ENCODE measurements at regions not wholly inside any gene's neighbourhood (a gene's known extent, or its start where the extent isn't known, plus 50 kb on each side); places are given as distances from the start of the nearest gene placed in this dataset.

DNA sequence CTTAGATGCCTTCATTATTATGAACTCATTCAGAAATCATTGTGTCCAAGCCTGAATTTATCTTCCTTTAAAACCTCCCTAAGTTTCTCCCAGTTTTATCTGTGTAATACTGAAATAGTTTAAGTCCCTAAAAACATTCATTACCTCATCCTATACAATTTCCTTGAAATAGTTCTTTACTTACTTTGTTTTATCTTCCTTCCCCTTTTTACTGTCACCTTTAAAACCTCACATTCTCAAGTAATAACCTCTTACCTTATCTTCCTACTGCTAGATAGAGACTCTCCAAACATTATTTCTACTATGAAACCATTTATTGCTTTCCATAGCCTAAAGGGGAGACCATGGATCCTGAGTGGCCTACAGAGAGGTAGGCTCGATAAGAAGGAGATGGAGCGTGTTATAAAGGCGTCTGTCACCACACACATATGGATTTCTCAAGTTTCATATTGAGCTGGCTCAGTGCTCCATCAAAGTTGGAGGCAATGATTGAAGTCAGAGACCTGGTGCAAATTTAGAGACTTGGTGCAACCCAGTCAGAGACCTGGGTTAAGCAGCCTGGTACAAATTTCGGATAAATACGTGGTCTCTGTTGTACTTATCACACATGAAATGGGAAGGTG is 140.4 kb downstream of the NFKBIZ start (continued):
- TF ChIP-seq, protein P1, sequence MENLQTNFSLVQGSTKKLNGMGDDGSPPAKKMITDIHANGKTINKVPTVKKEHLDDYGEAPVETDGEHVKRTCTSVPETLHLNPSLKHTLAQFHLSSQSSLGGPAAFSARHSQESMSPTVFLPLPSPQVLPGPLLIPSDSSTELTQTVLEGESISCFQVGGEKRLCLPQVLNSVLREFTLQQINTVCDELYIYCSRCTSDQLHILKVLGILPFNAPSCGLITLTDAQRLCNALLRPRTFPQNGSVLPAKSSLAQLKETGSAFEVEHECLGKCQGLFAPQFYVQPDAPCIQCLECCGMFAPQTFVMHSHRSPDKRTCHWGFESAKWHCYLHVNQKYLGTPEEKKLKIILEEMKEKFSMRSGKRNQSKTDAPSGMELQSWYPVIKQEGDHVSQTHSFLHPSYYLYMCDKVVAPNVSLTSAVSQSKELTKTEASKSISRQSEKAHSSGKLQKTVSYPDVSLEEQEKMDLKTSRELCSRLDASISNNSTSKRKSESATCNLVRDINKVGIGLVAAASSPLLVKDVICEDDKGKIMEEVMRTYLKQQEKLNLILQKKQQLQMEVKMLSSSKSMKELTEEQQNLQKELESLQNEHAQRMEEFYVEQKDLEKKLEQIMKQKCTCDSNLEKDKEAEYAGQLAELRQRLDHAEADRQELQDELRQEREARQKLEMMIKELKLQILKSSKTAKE (IDR thresholded peaks at IDR 0.05; ENCODE audit: low read depth, poor library complexity, severe bottlenecking) = no peak
- TF ChIP-seq, protein P2, sequence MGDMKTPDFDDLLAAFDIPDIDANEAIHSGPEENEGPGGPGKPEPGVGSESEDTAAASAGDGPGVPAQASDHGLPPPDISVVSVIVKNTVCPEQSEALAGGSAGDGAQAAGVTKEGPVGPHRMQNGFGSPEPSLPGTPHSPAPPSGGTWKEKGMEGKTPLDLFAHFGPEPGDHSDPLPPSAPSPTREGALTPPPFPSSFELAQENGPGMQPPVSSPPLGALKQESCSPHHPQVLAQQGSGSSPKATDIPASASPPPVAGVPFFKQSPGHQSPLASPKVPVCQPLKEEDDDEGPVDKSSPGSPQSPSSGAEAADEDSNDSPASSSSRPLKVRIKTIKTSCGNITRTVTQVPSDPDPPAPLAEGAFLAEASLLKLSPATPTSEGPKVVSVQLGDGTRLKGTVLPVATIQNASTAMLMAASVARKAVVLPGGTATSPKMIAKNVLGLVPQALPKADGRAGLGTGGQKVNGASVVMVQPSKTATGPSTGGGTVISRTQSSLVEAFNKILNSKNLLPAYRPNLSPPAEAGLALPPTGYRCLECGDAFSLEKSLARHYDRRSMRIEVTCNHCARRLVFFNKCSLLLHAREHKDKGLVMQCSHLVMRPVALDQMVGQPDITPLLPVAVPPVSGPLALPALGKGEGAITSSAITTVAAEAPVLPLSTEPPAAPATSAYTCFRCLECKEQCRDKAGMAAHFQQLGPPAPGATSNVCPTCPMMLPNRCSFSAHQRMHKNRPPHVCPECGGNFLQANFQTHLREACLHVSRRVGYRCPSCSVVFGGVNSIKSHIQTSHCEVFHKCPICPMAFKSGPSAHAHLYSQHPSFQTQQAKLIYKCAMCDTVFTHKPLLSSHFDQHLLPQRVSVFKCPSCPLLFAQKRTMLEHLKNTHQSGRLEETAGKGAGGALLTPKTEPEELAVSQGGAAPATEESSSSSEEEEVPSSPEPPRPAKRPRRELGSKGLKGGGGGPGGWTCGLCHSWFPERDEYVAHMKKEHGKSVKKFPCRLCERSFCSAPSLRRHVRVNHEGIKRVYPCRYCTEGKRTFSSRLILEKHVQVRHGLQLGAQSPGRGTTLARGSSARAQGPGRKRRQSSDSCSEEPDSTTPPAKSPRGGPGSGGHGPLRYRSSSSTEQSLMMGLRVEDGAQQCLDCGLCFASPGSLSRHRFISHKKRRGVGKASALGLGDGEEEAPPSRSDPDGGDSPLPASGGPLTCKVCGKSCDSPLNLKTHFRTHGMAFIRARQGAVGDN (IDR thresholded peaks at IDR 0.05) = no peak
- TF ChIP-seq, protein P3, sequence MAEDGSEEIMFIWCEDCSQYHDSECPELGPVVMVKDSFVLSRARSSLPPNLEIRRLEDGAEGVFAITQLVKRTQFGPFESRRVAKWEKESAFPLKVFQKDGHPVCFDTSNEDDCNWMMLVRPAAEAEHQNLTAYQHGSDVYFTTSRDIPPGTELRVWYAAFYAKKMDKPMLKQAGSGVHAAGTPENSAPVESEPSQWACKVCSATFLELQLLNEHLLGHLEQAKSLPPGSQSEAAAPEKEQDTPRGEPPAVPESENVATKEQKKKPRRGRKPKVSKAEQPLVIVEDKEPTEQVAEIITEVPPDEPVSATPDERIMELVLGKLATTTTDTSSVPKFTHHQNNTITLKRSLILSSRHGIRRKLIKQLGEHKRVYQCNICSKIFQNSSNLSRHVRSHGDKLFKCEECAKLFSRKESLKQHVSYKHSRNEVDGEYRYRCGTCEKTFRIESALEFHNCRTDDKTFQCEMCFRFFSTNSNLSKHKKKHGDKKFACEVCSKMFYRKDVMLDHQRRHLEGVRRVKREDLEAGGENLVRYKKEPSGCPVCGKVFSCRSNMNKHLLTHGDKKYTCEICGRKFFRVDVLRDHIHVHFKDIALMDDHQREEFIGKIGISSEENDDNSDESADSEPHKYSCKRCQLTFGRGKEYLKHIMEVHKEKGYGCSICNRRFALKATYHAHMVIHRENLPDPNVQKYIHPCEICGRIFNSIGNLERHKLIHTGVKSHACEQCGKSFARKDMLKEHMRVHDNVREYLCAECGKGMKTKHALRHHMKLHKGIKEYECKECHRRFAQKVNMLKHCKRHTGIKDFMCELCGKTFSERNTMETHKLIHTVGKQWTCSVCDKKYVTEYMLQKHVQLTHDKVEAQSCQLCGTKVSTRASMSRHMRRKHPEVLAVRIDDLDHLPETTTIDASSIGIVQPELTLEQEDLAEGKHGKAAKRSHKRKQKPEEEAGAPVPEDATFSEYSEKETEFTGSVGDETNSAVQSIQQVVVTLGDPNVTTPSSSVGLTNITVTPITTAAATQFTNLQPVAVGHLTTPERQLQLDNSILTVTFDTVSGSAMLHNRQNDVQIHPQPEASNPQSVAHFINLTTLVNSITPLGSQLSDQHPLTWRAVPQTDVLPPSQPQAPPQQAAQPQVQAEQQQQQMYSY (CRISPR knock-in tag; IDR thresholded peaks at IDR 0.05) = no peak
- TF ChIP-seq ATF7 (IDR thresholded peaks at IDR 0.05; ENCODE audit: low read depth) = peak; percentile 51; the same call in 1 of the 2 replicates
- TF ChIP-seq ASH2L (IDR thresholded peaks at IDR 0.05; ENCODE audit: borderline replicate concordance, low read depth) = no peak
- no peak for TF ChIP-seq TCF12 (IDR thresholded peaks at IDR 0.05; ENCODE audit: low read depth, low read length)
- no peak for TF ChIP-seq CHD4 (IDR thresholded peaks at IDR 0.05)
